OCI-LY1 (cell line): ENCODE measurements at regions not wholly inside any gene's neighbourhood (a gene's known extent, or its start where the extent isn't known, plus 50 kb on each side); places are given as distances from the start of the nearest gene placed in this dataset.

ENCODE experiments used
- CTCF ChIP-seq: fragments of 200-600 bp; sonication (generic), shearing (Covaris generic); IDR thresholded peaks from 2 replicates; pipeline ENCODE4 v1.5.1; 2017; ENCODE audit warnings: mild to moderate bottlenecking, antibody characterized with exemption, low read length, moderate library complexity, mixed read lengths
- EZH2 ChIP-seq: fragments of 200-600 bp; sonication (generic), shearing (Covaris generic); IDR thresholded peaks from 2 replicates; pipeline ENCODE4 v1.8.0; 2017; ENCODE audit warnings: borderline replicate concordance, mixed run types, mild to moderate bottlenecking, antibody characterized with exemption, low read length, moderate library complexity, mixed read lengths

GRCh38 chr20:22842793-22843192 is 192.3 kb upstream of the SSTR4 start:
- TF ChIP-seq CTCF: no peak
- TF ChIP-seq EZH2: no peak
